Bronchial epithelial cell (primary cell): ENCODE measurements at regions not wholly inside any gene's neighbourhood (a gene's known extent, or its start where the extent isn't known, plus 50 kb on each side); places are given as distances from the start of the nearest gene placed in this dataset.
A peak's percentile ranks its signal among the peaks of the same experiment; 100 is the strongest.

Source experiments
- DNase-seq: peaks from one replicate; pipeline ENCODE4 v3.0.0-alpha.2; 2010; ENCODE audit warnings: low read depth
- FAIRE-seq: peaks from 2 replicates; lab custom pipeline; 2011; peaks lifted over from hg19 to GRCh38; lab: Jason Lieb, UNC
- H3K27me3 ChIP-seq: 2 replicates; pipeline ENCODE4 v1.5.1; 2011; ENCODE audit warnings: low read length; ENCODE audit not compliant: control insufficient read depth, insufficient read depth
- H3K36me3 ChIP-seq: 2 replicates; pipeline ENCODE4 v1.5.1; 2011; ENCODE audit warnings: low read length; ENCODE audit not compliant: control insufficient read depth, insufficient read depth
- H3K4me3 ChIP-seq: 2 replicates; pipeline ENCODE4 v1.5.1; 2011; ENCODE audit warnings: mild to moderate bottlenecking, low read depth, low read length, control low read depth
- TF ChIP-seq, protein P1 (sequence below): IDR thresholded peaks from 2 replicates; pipeline ENCODE4 v1.5.1; 2011; ENCODE audit warnings: mild to moderate bottlenecking, moderate library complexity, low read length, control low read depth, inconsistent platforms; ENCODE audit not compliant: insufficient read depth, severe bottlenecking

DNA sequence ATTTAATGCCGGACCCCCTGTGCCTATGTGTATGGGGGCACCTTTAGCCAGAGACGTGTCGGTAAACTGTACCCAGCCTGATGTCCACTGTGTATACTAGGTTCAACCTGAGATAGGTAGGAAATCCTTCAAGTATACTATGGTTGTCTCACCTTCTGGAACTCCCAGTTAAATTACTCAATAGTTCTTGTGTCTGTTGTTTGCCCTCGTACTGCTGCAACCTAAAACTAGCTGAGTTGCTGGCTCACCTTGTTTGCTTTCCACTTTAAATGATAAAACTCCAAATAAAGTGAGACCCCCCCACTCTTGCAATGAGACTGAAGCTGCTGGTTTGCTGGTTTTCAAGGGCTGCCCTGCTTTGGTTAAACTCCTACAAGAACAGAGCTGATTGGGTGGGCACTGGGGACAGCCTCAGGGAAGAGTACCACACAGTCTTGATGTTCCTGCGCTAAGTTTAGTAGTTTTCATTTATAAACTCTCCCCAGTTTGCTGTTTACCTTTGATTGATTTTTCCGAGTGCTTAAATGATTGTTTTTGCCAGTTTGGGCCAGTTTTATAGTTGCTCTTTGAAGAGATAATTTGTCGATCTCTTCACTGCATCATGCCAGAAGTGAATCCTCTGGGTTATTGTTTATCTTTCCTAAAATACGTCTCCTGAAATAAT is 1281.8 kb upstream of the MAP3K7 start:
- TF ChIP-seq, protein P1, sequence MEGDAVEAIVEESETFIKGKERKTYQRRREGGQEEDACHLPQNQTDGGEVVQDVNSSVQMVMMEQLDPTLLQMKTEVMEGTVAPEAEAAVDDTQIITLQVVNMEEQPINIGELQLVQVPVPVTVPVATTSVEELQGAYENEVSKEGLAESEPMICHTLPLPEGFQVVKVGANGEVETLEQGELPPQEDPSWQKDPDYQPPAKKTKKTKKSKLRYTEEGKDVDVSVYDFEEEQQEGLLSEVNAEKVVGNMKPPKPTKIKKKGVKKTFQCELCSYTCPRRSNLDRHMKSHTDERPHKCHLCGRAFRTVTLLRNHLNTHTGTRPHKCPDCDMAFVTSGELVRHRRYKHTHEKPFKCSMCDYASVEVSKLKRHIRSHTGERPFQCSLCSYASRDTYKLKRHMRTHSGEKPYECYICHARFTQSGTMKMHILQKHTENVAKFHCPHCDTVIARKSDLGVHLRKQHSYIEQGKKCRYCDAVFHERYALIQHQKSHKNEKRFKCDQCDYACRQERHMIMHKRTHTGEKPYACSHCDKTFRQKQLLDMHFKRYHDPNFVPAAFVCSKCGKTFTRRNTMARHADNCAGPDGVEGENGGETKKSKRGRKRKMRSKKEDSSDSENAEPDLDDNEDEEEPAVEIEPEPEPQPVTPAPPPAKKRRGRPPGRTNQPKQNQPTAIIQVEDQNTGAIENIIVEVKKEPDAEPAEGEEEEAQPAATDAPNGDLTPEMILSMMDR = no peak
- Histone ChIP-seq H3K27me3 (no peaks in the 10 kb centered on the region), H3K4me3 (no peak overlapping the region), H3K36me3 (no peaks in the 10 kb centered on the region)
- no peak for DNase-seq
- FAIRE-seq = no peak

DNA sequence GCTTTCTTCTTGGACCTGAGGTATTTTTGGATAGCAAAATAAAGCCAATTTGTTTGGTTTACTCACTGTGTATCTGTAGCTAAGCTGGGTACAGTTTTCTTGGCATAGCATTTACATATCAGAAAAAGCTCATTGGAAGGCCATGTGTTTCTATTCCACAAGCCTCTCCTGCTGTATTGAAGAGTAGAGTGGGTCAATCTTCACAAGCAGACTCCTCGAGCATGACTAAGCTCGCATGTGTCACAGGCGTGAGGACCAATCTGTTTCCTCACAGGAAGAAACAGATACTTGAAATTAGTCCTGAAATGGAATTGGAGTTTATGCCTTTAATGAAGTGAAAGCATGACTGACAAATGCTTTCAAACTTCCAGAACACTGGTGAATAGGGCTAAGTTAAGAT is 1279.0 kb upstream of the MAP3K7 start:
- TF ChIP-seq, protein P1 = no peak
- DNase-seq (peak; percentile 10), FAIRE-seq (no peak)
- H3K36me3 ChIP-seq = no peaks in the 10 kb centered on the region
- H3K27me3 ChIP-seq = no peaks in the 10 kb centered on the region
- no peak overlapping the region for H3K4me3 ChIP-seq

- Histone ChIP-seq H3K4me3 (no peak overlapping the region), H3K27me3 (no peaks in the 10 kb centered on the region), H3K36me3 (no peaks in the 10 kb centered on the region)
- peak; percentile 53 for DNase-seq
- TF ChIP-seq, protein P1 = no peak
- no peak for FAIRE-seq
Measured at GRCh38 chr6:91864911-91865310, 1278.0 kb upstream of the MAP3K7 start.

GRCh38 chr6:91860541-91861335 is 1273.9 kb upstream of the MAP3K7 start:
- FAIRE-seq (no peak), DNase-seq (peak; percentile 7)
- no peak overlapping the region for H3K4me3 ChIP-seq
- H3K36me3 ChIP-seq = no peaks in the 10 kb centered on the region
- H3K27me3 ChIP-seq = no peaks in the 10 kb centered on the region
- TF ChIP-seq, protein P1 = no peak

DNA sequence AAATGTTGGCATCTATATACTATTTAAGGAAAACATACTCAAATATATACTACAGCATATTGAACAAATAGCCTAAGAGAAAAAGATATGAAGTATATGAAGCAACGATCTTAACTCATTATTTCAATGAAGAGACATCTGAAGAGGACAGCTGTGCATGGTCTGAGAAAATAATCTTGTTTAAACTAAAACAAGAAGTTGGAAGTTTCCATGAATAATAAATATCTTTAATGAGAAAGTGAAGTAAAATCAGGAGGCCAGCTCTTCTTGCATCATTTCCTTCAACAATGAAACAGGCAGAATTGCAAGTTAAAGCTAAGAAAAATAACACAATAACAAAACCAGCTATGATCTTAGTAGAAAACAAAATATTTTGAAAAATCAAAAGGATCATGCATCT is 1265.4 kb upstream of the MAP3K7 start:
- TF ChIP-seq, protein P1 = no peak
- FAIRE-seq = no peak
- Histone ChIP-seq H3K36me3 (no peaks in the 10 kb centered on the region), H3K4me3 (no peak overlapping the region), H3K27me3 (no peaks in the 10 kb centered on the region)
- DNase-seq = no peak

- Histone ChIP-seq H3K36me3 (no peaks in the 10 kb centered on the region), H3K27me3 (no peaks in the 10 kb centered on the region), H3K4me3 (no peak overlapping the region)
- TF ChIP-seq, protein P1 = no peak
- FAIRE-seq = no peak
- no peak for DNase-seq
Measured at GRCh38 chr6:91834813-91835212, 1247.9 kb upstream of the MAP3K7 start.
